ENCODE measurements at regions not wholly inside any gene's neighbourhood (a gene's known extent, or its start where the extent isn't known, plus 50 kb on each side); places are given as distances from the start of the nearest gene placed in this dataset.

- FAIRE-seq (no peak), DNase-seq (ENCODE audit: insufficient read length, low spot score) (no peak)
- TF ChIP-seq POLR2A (IDR thresholded peaks at IDR 0.05; ENCODE audit: low read depth, low read length): no peak
- TF ChIP-seq SPI1 (IDR thresholded peaks at IDR 0.05; ENCODE audit: low read depth, low read length): no peak
- TF ChIP-seq TAF1 (IDR thresholded peaks at IDR 0.05; ENCODE audit: low read depth, low read length): no peak
- TF ChIP-seq POLR2AphosphoS5 (IDR thresholded peaks at IDR 0.05; ENCODE audit: low read depth, low read length): no peak
- TF ChIP-seq PAX5 (IDR thresholded peaks at IDR 0.05; ENCODE audit: insufficient read depth, low read length, severe bottlenecking): no peak
- TF ChIP-seq POU2F2 (IDR thresholded peaks at IDR 0.05; ENCODE audit: low read depth, low read length): no peak
These were observed 118.4 kb downstream of the NXNL2 start for GRCh38 chr9:88653406-88653805.

DNA sequence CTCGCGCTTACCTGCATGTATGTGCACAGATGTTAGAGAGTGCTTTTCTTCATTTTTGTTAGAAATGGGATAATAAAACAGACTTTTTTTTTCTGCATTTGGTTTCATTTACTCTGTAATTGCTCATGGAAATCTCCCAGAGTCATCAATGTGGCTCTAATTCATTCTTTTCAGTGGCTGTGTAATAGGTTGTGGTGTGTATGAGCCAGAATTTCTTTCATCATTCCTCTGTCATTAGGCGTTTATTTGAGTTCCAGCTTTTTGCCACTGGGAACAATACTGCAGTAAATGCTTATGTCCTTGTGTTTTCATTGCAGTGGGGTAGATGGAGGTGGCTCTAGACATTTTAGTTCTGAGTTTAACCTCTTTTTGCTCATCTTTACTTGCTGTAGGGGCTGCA, 118.9 kb downstream of the NXNL2 start:
- TF ChIP-seq POLR2AphosphoS5 (IDR thresholded peaks at IDR 0.05; ENCODE audit: low read depth, low read length): no peak
- no peak for TF ChIP-seq SPI1 (IDR thresholded peaks at IDR 0.05; ENCODE audit: low read depth, low read length)
- TF ChIP-seq TAF1 (IDR thresholded peaks at IDR 0.05; ENCODE audit: low read depth, low read length): no peak
- no peak for TF ChIP-seq POLR2A (IDR thresholded peaks at IDR 0.05; ENCODE audit: low read depth, low read length)
- no peak for TF ChIP-seq PAX5 (IDR thresholded peaks at IDR 0.05; ENCODE audit: insufficient read depth, low read length, severe bottlenecking)
- no peak for TF ChIP-seq POU2F2 (IDR thresholded peaks at IDR 0.05; ENCODE audit: low read depth, low read length)
- DNase-seq (ENCODE audit: insufficient read length, low spot score): no peak
- FAIRE-seq: no peak

DNA sequence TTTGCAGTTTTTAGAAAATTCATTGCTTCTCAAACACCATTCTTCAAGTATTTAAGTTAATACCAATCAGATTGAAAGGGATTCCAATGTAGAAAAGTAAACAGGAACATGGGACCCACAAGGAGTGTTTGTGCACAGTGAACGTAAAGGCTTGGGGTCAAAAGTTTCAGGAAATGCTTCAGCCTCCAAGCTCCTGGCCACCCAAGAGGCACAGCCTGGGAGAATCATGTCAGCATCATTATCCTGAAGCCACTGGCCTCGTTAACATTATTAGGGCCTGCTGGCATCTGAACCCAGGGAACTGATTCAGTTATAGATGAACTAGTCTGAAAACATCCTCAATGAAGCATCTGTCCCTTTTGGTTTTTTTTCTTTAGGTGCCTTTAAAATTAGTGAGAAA, 122.9 kb downstream of the NXNL2 start:
- DNase-seq (ENCODE audit: insufficient read length, low spot score) (no peak), FAIRE-seq (no peak)
- TF ChIP-seq SPI1 (IDR thresholded peaks at IDR 0.05; ENCODE audit: low read depth, low read length) (no peak), TAF1 (IDR thresholded peaks at IDR 0.05; ENCODE audit: low read depth, low read length) (no peak), POLR2AphosphoS5 (IDR thresholded peaks at IDR 0.05; ENCODE audit: low read depth, low read length) (no peak)

GRCh38 chr9:88658311-88658822, 123.4 kb downstream of the NXNL2 start:
- DNase-seq (ENCODE audit: insufficient read length, low spot score) (no peak), FAIRE-seq (no peak)
- TF ChIP-seq PAX5 (IDR thresholded peaks at IDR 0.05; ENCODE audit: insufficient read depth, low read length, severe bottlenecking) (no peak), POLR2A (IDR thresholded peaks at IDR 0.05; ENCODE audit: low read depth, low read length) (no peak), TAF1 (IDR thresholded peaks at IDR 0.05; ENCODE audit: low read depth, low read length) (no peak), POU2F2 (IDR thresholded peaks at IDR 0.05; ENCODE audit: low read depth, low read length) (no peak), SPI1 (IDR thresholded peaks at IDR 0.05; ENCODE audit: low read depth, low read length) (no peak), POLR2AphosphoS5 (IDR thresholded peaks at IDR 0.05; ENCODE audit: low read depth, low read length) (no peak)

- FAIRE-seq: no peak
- no peak for TF ChIP-seq PAX5 (IDR thresholded peaks at IDR 0.05; ENCODE audit: insufficient read depth, low read length, severe bottlenecking)
- no peak for TF ChIP-seq TAF1 (IDR thresholded peaks at IDR 0.05; ENCODE audit: low read depth, low read length)
- TF ChIP-seq POLR2AphosphoS5 (IDR thresholded peaks at IDR 0.05; ENCODE audit: low read depth, low read length): no peak
These were observed 124.1 kb downstream of the NXNL2 start for GRCh38 chr9:88659126-88659525.

GRCh38 chr9:88660611-88661010, 125.6 kb downstream of the NXNL2 start:
- FAIRE-seq (no peak), DNase-seq (ENCODE audit: insufficient read length, low spot score) (no peak)
- TF ChIP-seq TAF1 (IDR thresholded peaks at IDR 0.05; ENCODE audit: low read depth, low read length) (no peak), POLR2AphosphoS5 (IDR thresholded peaks at IDR 0.05; ENCODE audit: low read depth, low read length) (no peak), SPI1 (IDR thresholded peaks at IDR 0.05; ENCODE audit: low read depth, low read length) (no peak), POLR2A (IDR thresholded peaks at IDR 0.05; ENCODE audit: low read depth, low read length) (no peak), POU2F2 (IDR thresholded peaks at IDR 0.05; ENCODE audit: low read depth, low read length) (no peak), PAX5 (IDR thresholded peaks at IDR 0.05; ENCODE audit: insufficient read depth, low read length, severe bottlenecking) (no peak)

More at GRCh38 chr9:88659126-88659525, 124.1 kb downstream of the NXNL2 start:
- no peak for DNase-seq (ENCODE audit: insufficient read length, low spot score)

- FAIRE-seq: no peak
- no peak for DNase-seq (ENCODE audit: insufficient read length, low spot score)
- TF ChIP-seq PAX5 (IDR thresholded peaks at IDR 0.05; ENCODE audit: insufficient read depth, low read length, severe bottlenecking) (no peak), POLR2AphosphoS5 (IDR thresholded peaks at IDR 0.05; ENCODE audit: low read depth, low read length) (no peak), POLR2A (IDR thresholded peaks at IDR 0.05; ENCODE audit: low read depth, low read length) (no peak), POU2F2 (IDR thresholded peaks at IDR 0.05; ENCODE audit: low read depth, low read length) (no peak), TAF1 (IDR thresholded peaks at IDR 0.05; ENCODE audit: low read depth, low read length) (no peak)
These were observed 126.8 kb downstream of the NXNL2 start for GRCh38 chr9:88661759-88662158.

DNA sequence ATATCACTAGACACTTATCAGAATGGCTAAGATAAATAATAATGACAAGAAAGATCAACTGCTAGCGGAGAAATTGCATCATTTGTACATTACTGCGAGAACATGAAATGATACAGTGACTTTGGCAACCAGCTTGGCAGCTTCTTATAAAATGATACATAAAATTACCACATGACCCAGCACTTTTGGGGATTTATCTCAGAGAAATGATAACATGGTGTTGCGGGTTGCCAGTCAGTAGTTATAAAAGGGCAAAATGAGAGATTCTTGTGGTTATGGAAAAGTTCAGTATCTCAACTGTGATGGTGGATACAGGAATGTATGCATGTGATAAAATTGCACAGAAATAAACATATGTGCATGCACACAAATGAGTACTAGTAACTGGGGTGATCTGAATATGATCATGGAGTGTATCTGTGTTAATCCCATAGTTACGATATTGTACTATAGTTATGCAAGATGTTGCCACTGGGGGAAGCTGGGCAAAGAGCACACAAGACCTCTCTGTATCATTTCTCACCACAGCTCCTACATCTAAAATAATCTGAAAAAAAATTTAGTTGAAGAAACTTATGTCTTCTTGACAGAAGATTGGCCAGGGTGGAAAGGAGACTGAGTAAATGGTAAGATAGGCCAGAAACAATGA, 128.9 kb downstream of the NXNL2 start:
- FAIRE-seq (no peak), DNase-seq (ENCODE audit: insufficient read length, low spot score) (no peak)
- TF ChIP-seq TAF1 (IDR thresholded peaks at IDR 0.05; ENCODE audit: low read depth, low read length) (no peak), SPI1 (IDR thresholded peaks at IDR 0.05; ENCODE audit: low read depth, low read length) (no peak), POLR2AphosphoS5 (IDR thresholded peaks at IDR 0.05; ENCODE audit: low read depth, low read length) (no peak), PAX5 (IDR thresholded peaks at IDR 0.05; ENCODE audit: insufficient read depth, low read length, severe bottlenecking) (no peak), POU2F2 (IDR thresholded peaks at IDR 0.05; ENCODE audit: low read depth, low read length) (no peak)

- TF ChIP-seq TAF1 (IDR thresholded peaks at IDR 0.05; ENCODE audit: low read depth, low read length): no peak
- TF ChIP-seq POLR2AphosphoS5 (IDR thresholded peaks at IDR 0.05; ENCODE audit: low read depth, low read length): no peak
- no peak for TF ChIP-seq SPI1 (IDR thresholded peaks at IDR 0.05; ENCODE audit: low read depth, low read length)
- TF ChIP-seq POU2F2 (IDR thresholded peaks at IDR 0.05; ENCODE audit: low read depth, low read length): no peak
- TF ChIP-seq POLR2A (IDR thresholded peaks at IDR 0.05; ENCODE audit: low read depth, low read length): no peak
- TF ChIP-seq PAX5 (IDR thresholded peaks at IDR 0.05; ENCODE audit: insufficient read depth, low read length, severe bottlenecking): no peak
- no peak for FAIRE-seq
- no peak for DNase-seq (ENCODE audit: insufficient read length, low spot score)
These were observed 129.8 kb downstream of the NXNL2 start for GRCh38 chr9:88664773-88665172.

All from GM12891 (cell line).